Fibroblast of peridontal ligament (primary cell): ENCODE measurements at regions not wholly inside any gene's neighbourhood (a gene's known extent, or its start where the extent isn't known, plus 50 kb on each side); places are given as distances from the start of the nearest gene placed in this dataset.

Experiments
- DNase-seq: peaks from one replicate; pipeline ENCODE4 v3.0.0-alpha.2; 2010; ENCODE audit errors: extremely low read depth

GRCh38 chr5:53825926-53826325 is 265.5 kb downstream of the NDUFS4 start:
- peak; percentile 45 for DNase-seq

DNA sequence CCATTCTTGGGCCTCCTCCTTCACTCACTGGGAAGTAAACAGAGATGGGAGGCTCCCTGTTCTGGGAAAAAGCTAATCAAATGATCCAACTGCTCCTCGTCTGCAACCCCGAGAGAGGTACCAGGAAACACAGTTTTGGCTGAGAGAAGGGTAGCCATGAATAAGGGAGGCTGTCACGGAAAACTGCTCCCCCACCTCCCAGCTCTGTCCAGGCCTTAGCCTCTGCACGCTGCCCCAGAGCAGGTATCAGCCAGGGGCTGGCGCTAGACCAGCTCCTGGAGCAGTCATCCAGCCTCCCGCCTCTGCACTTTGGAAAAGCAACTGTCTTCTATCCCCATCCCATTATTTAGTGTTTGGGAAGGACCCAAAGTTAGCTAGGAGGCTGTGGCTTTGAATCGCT is 266.1 kb downstream of the NDUFS4 start:
- no peak for DNase-seq

- no peak for DNase-seq
Observed at GRCh38 chr5:53827211-53827651, 266.8 kb downstream of the NDUFS4 start.

GRCh38 chr5:53831496-53831895 is 271.1 kb downstream of the NDUFS4 start:
- DNase-seq = no peak
